ENCODE measurements at regions not wholly inside any gene's neighbourhood (a gene's known extent, or its start where the extent isn't known, plus 50 kb on each side); places are given as distances from the start of the nearest gene placed in this dataset.

DNA sequence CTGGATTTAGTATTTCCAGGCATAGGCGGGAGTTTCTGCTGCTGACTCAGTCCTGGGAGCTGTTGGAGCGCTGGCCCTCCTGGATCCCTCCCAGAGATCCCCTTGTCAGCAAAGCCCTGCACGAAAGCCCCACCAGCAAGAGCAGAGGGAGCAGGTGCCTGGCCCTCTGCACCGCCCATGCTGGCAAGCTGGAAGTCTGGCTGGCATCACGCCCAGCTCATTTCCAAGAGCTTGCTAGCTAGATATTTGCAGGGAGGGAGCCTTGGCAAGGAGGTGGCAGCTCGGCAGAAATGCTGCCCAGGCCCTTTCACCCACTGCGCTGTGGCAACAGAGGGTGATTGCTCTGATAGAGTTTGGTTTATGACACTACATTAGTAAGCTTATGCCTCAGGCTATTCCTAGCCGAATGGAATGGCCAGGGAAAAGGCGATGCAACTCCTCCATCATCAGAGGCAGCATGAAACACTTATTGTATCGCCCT, 193.9 kb downstream of the EMP1 start:
- TF ChIP-seq, protein P1, sequence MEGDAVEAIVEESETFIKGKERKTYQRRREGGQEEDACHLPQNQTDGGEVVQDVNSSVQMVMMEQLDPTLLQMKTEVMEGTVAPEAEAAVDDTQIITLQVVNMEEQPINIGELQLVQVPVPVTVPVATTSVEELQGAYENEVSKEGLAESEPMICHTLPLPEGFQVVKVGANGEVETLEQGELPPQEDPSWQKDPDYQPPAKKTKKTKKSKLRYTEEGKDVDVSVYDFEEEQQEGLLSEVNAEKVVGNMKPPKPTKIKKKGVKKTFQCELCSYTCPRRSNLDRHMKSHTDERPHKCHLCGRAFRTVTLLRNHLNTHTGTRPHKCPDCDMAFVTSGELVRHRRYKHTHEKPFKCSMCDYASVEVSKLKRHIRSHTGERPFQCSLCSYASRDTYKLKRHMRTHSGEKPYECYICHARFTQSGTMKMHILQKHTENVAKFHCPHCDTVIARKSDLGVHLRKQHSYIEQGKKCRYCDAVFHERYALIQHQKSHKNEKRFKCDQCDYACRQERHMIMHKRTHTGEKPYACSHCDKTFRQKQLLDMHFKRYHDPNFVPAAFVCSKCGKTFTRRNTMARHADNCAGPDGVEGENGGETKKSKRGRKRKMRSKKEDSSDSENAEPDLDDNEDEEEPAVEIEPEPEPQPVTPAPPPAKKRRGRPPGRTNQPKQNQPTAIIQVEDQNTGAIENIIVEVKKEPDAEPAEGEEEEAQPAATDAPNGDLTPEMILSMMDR (IDR thresholded peaks at IDR 0.05; ENCODE audit: insufficient read depth, low read depth, low read length), result no peak
- peak; percentile 7 for DNase-seq (ENCODE audit: low read depth)
- H3K4me3 ChIP-seq (ENCODE audit: low read depth, low read length), result no peak overlapping the region

DNA sequence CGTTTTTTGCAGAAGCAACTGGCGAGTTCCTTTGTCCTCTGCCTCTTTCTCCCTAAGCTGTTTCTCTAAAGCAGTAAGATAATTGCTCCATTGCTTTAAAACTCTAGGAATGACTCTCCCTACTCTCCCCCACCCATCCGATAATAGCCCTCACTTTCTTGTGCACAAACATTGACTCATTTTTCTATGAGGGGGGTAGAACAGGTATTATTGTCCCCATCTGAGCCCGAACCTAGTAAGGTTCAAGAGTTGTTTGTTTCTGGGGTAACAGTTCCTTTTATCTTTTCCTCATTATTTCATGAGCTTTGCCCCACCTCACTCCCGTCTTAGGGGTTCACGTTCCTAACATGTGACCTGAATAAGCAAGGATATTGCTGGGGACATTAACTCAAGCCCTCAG, 190.6 kb downstream of the EMP1 start:
- H3K4me3 ChIP-seq (ENCODE audit: low read depth, low read length), result no peak overlapping the region
- TF ChIP-seq, protein P1 (IDR thresholded peaks at IDR 0.05; ENCODE audit: insufficient read depth, low read depth, low read length), result no peak
- DNase-seq (ENCODE audit: low read depth), result no peak

DNA sequence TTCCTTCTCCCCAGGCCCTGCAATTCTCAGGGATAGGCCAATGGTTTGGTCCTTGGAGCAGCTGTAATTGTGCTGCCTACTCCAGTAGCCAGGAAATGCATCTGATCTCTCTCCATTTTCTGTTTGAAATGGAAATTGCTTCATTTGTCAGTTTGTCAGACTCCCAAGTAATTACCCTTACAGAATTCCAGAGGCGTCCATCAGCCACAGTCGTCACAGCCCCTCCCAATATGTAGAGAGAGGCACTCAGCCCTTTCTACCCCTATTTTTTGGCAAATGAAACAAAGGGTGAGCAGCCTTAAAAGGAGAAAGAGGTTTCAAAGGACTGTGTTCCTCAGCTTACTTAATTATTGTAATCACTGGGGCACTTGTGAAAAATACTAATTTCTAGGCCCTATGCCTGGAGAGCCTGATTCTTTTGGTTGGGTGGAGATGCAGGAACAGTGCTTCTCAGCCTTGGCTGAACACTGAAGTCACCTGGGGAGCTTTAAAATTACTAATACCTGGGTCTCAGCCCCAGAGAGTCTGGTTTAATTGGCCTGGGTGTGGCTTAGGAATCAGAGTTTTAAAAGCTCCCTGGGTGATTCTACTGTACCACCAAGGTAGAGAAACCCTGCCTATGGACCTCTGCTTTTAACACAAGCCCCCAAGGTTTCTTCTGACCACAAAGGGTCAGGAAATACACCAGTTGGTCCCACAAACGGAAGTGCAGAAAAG, 190.0 kb downstream of the EMP1 start:
- H3K4me3 ChIP-seq (ENCODE audit: low read depth, low read length), result no peak overlapping the region
- TF ChIP-seq, protein P1 (IDR thresholded peaks at IDR 0.05; ENCODE audit: insufficient read depth, low read depth, low read length), result no peak
- DNase-seq (ENCODE audit: low read depth), result no peak

DNA sequence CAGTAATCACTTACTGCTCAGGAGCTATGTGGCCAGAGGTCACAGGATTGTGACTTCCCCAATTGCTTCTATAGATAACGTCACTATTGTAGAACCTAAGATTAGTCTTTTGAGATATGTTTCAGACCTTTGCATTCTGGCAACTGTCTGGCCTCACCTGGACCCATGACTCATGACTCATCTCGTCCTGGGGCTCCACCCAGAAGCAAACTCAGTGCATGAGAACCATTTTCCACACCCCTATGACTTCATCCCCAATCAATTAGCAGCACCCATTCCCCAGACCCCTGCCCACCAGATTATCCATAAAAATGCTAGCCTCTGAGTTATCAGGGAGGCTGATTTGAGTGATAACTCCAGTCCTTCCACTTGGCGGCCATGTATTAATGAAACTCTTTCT, 186.9 kb downstream of the EMP1 start:
- no peak for DNase-seq (ENCODE audit: low read depth)
- TF ChIP-seq, protein P1 (IDR thresholded peaks at IDR 0.05; ENCODE audit: insufficient read depth, low read depth, low read length), result no peak
- H3K4me3 ChIP-seq (ENCODE audit: low read depth, low read length), result no peak overlapping the region

DNA sequence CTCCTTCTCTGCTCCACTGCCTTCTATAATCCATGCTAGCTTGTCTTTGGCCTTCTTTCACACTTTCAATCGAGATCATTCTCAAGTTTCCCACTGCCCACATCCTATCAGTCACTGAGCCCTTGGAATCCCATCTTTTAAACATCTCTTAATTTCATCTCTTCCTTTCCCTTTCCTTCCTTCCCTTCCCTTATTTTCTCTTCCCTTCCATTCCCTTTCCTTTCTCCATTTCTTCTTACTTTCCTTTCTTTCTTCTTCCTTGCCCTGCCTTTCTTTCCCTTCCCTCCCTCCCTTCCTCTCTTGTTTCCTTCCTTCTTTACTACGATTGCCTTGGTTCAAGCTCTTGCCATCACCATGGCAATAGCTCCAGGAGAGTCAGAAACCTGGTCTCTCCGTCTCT, 183.8 kb downstream of the EMP1 start:
- no peak overlapping the region for H3K4me3 ChIP-seq (ENCODE audit: low read depth, low read length)
- no peak for DNase-seq (ENCODE audit: low read depth)
- TF ChIP-seq, protein P1 (IDR thresholded peaks at IDR 0.05; ENCODE audit: insufficient read depth, low read depth, low read length), result no peak

DNA sequence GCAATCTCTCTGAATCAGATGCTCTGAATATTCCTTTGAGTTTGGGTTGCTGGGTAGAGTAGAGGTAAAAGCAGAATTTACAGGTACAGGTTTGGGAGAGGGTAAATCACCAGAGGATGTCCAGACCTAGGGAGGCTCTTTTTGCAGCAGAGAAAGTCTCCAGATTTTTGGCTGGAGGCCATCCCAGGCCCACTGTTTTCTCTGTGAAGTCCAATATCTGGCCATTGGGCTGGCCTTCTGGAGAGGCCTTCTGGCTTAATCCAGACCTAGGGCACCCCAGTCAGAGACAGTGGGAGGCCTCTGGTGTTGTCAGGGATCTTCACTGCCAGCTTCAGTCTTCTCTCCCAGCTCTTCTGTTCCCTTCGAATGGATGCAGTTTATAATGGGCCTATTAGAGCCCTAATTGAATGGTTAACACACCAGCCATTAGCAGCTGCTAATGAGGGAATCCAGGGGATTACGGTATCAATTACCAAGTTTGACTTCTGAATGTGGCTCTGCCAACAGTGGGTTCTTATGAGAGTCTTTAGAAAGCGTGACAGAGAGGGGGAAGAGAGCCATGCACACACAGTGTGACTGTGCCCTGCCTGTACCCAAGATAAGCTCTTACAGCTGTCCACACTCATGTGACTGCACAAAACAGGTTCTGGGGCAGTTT, 183.1 kb downstream of the EMP1 start:
- TF ChIP-seq, protein P1 (IDR thresholded peaks at IDR 0.05; ENCODE audit: insufficient read depth, low read depth, low read length), result no peak
- H3K4me3 ChIP-seq (ENCODE audit: low read depth, low read length), result no peak overlapping the region
- no peak for DNase-seq (ENCODE audit: low read depth)
